GM18517 (cell line): ENCODE measurements at regions not wholly inside any gene's neighbourhood (a gene's known extent, or its start where the extent isn't known, plus 50 kb on each side); places are given as distances from the start of the nearest gene placed in this dataset.

Experiments
- ATAC-seq: cut with Tn5 transposase; IDR thresholded peaks from one replicate; pipeline ENCODE4 v1.9.1; 2021; ENCODE audit warnings: mild to moderate bottlenecking, moderate library complexity; ENCODE audit not compliant: unreplicated experiment

DNA sequence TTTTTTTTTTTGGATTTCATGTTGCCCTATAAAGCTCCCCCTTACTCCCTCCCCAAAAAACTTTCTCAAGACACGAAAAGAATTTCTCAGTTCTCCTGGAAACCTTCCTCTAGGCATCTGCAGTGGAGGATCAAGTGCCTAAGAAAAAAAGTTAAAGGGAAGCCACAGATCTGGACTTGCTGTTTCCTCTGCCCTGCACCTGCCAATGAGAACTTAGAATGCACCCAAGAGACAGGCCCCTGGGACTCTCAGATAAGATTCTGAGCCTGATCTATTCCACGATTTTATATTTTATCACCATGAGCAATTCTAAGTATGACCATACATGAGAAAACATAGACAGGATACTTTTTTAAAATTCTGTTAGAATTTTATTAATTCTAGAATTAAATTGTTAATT lies 728.9 kb downstream of the BCL11B start:
- no peak for ATAC-seq

DNA sequence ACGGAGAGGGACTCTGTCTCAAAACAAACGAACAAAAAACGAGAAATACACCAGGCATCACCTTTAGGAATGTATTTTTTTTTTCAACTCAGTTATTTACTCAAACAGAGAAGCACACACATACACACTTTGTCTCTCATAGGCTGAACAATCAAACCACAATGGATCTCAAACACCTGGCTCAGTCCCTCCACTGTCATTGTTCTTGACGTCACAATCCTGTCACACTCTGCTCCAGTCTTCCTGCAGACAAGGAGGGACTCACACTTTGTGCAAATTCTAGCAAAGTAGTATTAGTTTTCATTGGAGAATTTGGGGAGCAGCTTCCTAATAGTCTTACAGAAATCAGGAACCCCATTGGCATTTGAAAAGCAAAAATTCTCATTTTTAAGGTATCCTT lies 727.8 kb downstream of the BCL11B start:
- no peak for ATAC-seq

DNA sequence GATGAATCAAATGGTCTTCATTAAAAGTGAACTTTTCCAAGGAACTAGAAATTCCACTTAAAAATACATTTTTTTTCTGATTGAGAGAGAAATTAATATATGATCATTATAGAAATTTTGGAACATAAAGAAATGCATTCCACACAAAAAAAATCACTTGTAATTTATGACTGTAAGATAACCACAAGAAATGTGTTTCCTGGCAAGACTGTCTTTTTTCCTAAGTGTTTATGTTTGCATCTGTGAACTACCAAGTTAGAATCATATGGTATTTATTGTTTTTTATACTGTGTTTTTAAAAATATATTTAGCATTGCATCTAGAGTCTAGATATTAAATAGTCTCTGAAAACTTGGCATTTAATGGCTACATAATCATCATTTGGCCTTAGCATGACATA lies 726.8 kb downstream of the BCL11B start:
- no peak for ATAC-seq

DNA sequence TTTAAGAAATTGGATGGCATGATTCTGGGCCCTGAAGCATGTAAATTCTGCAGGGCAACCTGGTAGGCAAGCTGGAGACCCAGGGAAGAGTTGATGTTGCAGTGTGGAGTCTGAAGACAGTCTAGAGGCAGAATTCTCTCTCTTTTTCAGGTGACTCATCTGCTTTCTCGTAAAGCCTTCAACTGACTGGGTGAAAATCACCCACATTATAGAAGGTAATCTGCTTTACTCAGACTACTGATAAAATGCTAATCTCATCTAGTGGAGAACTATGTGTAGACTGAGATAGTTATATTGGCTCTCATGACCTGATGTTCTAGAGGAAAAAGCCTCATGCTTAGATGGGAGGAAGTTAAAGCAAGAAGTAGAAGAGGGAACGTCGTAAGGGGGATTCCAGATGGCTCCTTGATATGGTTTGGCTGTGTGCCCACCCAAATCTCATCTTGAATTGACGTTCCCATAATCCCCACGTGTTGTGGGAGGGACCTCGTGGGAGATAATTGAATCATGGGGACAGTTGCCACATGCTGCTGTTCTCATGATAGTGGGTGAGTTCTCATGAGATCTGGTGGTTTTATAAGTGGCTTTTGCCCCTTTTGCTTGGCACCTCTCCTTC lies 723.8 kb downstream of the BCL11B start:
- no peak for ATAC-seq

DNA sequence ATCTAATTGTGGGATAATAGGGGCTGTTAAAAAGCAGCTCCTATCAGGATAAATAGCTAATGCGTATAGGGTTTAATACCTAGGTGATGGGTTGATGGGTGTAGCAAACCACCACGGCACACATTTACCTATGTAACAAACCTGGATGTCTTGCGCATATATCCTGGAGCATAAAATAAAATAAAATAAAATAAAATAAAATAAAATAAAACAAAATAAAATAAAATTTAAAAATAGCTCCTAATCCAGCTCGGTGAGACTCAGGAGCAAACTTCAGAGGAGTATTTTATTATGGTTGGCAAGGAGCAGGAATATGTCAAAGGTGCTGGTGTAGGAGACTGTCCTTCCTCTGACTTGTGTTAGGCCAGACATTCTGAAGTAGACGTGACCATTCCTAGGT lies 721.0 kb downstream of the BCL11B start:
- no peak for ATAC-seq

DNA sequence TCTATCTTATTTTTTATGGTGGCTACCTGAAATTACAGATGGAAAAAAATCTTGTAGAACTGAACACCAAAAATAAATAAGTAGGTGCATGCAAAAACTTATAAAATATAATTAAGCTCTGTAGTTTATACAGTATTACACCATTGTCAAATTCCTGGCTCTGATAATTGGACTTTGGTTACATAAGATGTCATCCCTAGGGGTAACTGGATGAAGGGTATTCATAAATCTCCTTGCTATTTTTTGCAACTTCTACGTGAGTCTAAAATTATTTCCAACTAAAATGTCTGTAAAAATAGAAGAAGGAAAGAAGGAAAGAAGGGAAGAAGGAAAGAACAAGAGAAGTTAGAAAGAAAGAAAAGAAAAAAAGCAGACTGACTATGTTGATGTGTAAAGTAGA lies 716.6 kb downstream of the BCL11B start:
- no peak for ATAC-seq

DNA sequence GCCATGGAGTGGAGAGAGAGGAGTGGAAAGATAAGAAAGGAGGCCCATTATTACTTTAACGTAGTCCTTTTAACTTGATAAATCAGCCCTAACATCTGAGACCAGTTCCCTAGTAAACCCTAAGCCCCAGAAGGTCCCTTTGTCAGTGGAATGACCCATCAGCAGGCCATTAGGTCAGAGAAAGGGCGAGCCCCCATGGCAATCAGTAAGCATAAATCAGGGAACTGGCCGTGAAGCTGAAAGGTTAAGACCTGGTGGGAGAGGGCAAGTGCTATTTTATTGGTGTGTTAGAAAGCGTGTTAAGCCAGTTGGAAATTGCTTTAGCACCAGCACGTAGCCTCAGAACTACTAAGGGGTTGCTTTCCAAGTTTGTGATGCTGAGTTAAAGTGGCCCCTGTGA lies 708.0 kb downstream of the BCL11B start:
- no peak for ATAC-seq

DNA sequence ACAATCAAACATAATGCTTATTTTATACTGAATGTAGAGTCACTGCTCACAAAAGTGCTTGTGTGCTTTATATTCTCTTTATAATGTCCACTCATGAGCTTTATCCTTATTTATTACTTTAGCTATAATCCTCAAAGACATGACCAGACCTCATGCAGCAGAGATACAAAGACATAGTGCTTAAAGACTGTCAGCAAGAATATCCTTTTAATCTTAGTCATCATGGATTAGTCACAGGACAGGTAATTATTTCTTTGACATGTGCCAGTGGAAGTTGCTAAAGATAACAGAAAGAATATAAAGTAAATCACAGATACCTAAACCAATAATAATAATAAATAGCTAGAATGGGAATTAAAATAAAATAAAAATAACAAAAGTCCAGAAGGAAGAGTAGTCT lies 707.5 kb downstream of the BCL11B start:
- no peak for ATAC-seq

DNA sequence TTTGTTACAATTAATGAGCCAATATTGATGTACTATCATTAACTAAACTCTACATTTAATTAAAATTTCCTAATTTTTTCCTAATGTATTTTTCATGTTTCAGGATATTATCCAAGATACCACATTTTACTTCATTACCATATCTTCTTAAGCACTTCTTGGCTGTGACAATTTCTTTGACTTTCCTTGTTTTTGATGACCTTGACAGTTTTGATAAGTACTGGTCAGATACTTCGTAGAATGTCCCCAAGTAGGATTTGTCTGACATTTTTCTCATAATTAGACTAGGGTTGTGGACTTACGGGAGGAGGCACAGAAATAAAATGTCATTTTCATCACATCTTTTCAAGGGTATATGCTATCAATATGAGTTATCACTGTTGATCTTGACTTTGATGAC lies 700.9 kb downstream of the BCL11B start:
- ATAC-seq, result no peak

DNA sequence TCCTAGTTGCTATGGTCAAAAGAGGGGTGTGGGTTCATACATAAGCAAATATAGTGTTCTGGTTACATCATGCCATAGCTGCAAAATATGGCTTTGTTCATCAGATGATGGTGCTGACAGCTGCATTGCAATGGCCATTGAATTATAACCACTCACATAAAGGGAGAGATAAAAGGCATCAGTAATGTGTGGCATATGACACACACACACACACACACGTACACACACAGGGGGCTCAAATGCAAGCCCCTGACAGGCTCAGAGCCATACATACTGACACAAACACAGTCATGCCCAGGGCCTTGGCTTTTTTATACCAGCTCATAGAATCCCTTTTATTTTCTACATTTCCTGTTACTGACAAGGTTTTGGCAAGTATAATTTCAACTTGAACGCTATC lies 698.9 kb downstream of the BCL11B start:
- ATAC-seq, result no peak

DNA sequence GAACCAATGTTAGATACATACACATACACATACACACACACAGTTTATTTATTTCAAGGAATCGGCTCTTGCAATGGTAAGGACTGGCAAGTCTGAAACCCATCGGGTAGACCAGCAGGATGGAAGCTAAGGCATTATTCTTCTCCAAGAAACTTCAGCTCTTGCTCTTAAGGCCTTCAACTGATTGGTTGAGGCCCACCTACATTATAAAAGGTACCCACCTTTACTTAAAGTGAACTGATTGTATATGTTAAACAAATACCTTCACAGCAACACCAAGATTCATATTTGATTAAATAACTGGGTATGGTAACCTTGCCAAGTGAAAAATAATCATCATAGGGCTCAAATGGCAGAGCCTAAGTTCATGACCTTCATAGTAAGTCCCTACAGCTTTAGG lies 695.5 kb downstream of the BCL11B start:
- no peak for ATAC-seq

DNA sequence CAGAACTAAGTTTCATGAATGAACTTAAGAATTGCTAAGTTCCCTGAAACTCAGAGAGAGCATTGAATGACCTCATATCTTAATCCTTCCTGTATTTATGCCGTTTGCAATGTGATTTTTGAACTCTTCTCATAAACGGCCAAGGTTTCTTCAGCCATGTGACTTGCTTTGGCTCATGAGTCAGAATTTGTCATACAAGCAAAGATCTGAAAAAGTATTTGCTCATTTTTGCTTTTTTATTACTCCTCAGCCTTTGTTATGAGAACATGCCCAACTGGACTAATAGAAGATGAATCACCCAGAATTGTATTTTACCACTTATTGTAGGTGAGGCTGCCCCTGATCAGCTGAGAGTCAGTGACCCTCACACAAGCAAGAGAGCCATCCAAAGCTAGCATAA lies 693.8 kb downstream of the BCL11B start:
- no peak for ATAC-seq

DNA sequence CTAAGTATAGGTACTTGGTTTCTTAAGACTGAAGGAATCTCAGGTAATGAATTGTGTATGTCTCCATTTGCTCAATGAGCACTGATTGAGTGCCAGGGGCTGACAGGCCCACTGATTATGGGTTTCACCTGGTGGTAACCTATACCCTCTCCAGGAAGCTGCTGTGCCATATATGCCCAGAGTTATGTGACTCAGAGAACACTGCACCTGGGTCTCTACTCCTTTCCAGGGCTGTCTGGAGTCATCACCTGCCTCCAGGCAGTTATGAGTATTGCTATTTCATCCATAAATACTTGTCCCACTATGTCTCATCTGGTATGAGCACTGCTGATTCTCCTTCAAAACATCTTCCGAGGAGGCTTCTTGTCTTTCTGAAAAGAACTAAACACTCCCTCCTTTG lies 692.9 kb downstream of the BCL11B start:
- ATAC-seq, result no peak

DNA sequence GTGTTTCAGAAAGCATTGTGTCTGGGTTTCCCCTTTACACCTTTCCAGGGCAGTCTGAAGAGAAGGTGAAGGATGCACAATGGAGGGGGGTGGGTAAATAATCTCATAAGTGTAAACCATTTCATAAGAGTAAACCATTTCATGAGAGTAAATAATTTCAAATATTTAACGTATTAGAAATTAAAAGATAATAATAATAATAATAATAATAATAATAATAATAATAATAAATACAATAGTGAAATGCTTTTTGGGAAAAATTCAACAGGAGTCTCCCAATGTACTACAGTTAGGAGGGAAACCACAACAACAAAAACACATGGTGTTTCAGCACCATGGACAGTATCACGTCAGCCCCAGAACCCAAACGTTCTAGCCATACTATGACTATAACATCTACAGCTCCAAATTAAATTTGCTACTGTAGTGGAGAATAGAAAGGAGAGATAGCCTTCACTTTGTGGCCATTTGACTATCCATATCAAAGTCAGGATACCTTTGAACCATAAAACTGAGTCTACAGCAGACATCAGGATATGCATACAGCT lies 691.8 kb downstream of the BCL11B start:
- ATAC-seq, result no peak

DNA sequence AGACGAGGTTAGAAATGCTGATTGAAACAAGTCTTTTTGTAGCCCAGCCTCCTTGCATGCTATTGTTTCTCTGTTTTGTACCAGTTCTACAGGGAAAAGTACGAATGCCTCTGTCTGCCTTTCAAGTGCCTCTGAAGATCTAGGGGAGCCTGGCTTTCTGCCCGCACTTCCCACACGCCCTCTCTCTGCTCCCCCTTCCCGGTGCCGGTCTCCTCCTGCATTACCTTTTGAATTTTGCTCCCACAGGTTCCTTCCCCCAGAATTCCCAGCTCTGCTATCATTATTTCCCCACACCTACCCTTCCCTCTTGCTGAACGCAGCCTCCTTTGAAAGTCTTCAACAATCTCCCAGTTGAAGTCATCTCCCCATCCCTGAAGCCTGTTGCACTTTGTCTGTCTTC lies 689.7 kb downstream of the BCL11B start:
- no peak for ATAC-seq

DNA sequence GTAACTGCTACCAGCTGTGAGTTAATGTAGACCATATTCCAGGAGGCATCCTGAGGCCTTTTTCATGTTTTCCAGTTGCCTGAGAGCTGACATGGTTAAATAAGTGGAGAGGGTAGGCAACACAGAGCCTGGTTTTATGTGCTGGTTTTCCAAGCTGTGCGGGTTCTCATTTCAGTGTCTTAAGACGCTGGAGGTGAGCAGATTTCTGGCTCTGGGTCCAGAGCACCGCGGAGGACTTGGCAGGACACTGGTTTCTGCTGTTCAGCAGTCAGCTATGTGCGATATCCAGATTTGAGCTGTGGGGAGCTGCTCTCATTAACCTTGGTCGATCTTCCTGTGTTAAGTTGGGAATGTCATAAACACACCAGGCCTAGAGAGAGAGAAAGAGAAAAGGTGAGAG lies 680.8 kb downstream of the BCL11B start:
- ATAC-seq, result no peak

DNA sequence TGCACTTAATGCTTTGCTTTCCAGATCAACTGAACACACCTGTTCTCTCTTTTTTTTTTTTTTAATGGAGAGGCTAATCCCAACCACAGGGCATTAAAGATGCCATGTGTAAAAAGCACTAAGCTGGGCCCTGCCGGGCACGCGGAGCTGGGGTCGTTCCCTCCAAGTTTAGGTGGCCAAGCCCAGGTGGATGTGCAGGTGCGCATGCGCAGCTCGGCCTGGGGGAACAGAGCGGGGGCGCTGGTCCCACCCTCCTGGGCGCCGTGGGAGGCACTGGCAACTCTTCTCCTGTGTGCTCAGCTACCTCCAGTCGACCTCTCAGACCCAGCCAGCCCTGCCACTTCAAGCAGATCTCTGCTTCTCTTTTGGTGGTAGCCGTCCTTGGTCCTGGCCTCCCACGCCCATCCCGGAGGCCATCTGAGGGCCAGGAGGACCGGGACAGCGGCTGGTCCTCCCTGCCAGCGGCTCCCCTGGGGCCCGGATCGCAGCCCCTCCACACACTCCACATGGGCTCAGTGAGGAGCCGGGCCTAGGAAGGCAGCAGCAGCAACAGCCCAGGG lies 679.3 kb downstream of the BCL11B start:
- ATAC-seq, result no peak

DNA sequence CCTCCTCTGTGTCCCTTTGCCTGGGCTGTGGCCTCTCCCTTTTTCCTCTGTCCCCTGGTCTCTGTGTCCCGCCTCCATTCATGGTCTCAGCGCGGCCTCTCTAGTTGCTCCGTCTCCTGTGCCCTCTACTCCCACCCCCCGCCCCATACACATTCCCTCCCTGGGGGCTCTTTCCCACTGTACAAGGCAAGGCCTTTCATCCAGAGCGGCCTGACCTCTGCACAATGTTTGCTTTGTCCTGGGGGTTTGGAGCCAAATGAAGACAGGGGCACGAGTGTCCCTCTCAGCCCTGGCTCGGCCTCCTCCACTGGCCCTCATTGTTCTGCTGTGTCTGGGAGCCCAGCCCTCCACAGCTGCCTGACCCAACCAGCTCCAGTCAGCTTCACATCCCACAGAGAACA lies 678.6 kb downstream of the BCL11B start:
- ATAC-seq, result no peak

DNA sequence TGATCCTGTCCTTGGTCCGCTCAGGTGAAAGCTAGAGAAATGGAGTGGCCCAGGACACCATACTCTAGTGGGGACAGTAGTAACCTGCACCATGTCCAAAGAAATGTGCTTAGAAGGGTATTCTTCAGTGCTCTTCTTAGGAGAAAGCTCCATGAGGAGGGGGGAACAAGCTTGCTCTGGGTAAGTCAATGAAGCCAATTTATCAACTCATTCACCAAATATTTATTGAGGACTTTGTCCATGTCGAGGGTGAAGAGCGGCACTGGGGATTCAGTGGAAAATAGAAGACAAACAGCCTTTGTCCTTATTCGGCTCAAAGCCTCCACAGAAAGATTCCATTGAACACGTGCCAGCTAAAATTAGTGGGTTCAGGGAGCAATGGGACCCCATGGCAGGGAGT lies 677.8 kb downstream of the BCL11B start:
- no peak for ATAC-seq

DNA sequence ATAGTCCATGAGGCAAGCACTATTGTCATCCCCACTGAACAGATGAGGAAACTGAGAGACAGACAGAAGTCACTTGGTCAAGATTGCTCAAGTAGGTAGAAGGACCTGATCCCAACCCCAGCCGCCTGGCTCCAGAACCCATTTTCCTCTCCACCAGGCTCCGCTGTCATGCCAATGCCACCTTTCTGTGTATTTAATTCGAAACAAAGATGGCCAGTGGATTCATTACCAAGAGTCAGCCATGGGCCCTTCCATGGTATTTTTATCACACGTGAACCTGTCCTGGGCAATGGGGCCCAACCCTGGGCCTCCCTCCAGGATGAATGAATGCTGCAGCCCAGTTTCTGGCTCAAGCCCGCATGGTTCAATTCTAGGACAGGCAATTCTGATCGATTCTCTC lies 673.4 kb downstream of the BCL11B start:
- no peak for ATAC-seq

DNA sequence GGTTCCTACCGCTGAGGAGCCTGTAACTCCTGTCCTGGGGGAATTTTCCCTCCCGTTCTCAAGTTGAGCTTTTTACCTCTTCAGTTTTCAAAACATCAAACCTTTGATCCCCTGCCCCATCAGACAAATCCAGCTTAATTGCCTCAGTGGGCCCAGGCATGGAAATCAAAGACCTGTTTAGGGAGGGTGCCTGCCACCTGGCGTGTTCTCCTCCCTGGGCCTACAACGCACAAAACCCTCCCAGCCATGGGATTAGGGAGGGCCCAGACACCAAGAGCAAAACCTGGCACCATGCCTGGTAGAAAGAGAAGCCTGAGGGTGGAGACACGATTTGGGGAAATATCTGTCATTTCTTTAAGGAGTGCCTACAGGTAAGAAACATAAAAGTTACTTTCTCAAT lies 672.9 kb downstream of the BCL11B start:
- ATAC-seq, result no peak

DNA sequence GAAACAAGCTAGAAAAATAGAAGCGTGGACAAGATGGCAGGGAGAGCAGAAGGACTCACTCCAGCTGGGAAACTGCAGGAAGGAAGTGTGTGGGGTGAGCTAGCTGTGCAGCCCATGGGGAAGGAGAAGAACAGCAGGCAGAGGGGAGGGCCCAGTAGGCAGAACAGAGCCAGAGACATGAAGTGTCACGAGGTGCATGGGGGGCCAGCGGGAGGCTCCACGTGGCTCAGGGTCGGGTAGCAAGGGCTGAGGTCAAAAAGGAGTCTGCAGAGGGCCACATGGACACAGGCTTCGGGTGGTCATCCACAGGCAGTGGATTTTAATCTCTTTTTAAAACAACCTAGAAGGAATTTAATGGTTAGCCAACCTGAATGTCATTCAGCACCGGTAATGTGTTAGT lies 669.0 kb downstream of the BCL11B start:
- ATAC-seq, result no peak

DNA sequence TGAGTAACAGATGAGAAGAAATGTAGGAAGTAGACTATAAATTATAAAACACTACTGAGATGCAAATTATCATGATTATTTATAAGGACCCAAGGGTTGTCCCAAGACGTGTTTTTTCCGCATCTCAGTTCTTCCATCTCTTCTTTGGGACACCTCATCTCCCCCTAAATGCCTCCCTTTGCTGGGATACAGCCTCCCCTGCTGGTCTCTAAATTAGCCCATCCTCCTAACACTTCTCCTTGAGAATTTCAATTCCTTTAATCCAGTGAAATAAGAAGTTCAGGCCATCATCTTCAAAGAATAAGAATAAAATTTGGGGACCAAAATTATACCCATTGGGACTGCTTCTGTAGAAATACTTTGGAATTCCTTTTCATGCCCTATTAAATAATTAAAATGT lies 667.0 kb downstream of the BCL11B start:
- no peak for ATAC-seq
